Right renal cortex interstitium (tissue), 3 donors: ENCODE measurements at regions not wholly inside any gene's neighbourhood (a gene's known extent, or its start where the extent isn't known, plus 50 kb on each side); places are given as distances from the start of the nearest gene placed in this dataset.
"Not testable (repeated sequence)": the region's sequence is repeated elsewhere in the genome, so short reads cannot be mapped to it uniquely, and the experiment has no call there.

Experiments used
- DNase-seq, 3 donors: peaks; one replicate each; pipeline ENCODE4 v3.0.0-alpha.2; 2013; ENCODE audit warnings: low read depth in 3 of 3, low spot score in 2 of 3

DNA sequence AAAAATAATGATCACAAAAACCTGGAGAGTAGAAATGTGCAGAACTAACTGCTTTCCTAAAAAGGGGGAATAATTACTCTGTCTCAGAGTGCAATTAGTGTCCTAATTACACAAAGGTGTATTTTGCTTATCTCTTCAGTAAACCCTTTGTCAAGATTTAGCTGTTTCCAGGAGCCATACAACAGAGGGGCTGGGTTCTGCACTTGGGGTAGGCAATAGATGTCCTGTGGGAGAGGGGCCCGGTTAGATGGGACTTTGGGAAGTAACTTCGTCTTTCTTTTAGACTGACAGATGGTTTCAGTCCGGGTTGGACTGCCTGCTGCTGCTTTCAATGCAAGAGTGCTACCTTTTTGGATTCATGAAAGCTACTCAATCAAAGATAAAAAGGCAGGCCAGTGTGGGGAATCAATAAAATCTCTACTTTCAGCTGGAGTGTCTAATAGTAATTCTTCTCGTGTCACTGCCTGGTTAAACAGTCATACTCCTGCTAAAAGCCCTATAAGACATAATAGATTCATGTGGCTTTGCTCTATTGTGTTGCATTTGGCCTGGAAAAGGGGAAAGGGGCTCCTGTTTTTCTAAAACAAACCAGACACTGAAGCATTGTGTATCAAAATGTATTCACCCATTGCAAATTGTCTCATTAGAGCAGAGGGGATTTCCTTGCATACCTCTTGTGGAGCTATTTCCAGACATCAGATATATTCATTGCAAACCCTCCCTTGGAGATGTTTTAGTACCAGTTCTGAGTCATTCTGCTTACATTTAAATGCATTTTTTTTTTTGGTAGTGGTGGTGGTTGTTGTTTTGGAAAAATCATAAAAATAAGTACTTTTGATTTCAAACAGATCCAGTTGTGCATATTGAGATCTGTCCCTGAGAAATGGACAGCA is 83.3 kb upstream of the PCDH8 start:
- DNase-seq: no peak

DNA sequence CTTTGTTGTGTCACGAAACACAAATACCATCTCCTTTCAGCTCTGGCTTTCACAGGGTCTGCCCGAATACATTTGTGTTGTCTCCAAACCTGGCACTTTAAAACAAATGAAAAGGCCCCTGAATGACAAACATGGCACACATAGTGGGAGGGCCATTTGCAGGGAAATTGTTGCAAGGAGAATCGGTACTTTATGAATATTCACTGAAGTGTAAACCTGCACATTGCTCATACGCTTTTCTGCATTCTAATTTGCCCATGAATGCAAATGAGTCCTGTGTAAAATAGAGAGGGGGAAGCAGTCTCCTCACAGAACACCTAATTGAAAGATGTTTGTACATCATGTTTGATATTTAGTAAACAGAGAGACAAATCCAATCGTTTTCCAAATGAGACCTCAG is 82.7 kb upstream of the PCDH8 start:
- DNase-seq: no peak

DNA sequence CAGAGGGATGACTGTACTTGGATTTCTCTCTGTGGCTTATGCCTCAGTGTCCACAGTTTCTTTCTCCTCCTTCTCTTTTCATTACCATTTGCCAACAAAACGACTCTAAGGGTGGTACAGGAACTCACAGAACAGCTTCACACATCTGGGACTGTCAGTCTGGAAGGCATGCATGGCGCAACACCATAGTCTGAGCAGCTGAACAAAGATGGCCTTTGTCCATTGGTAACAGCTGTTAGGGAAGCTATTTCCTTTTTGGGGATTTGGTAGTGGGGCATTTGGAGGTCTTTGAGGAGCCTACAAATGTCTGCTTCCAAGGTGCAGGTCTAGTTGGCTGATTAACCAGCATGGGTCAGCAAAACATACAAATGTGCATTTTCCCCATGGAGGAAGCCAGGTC is 81.4 kb upstream of the PCDH8 start:
- no peak for DNase-seq

DNA sequence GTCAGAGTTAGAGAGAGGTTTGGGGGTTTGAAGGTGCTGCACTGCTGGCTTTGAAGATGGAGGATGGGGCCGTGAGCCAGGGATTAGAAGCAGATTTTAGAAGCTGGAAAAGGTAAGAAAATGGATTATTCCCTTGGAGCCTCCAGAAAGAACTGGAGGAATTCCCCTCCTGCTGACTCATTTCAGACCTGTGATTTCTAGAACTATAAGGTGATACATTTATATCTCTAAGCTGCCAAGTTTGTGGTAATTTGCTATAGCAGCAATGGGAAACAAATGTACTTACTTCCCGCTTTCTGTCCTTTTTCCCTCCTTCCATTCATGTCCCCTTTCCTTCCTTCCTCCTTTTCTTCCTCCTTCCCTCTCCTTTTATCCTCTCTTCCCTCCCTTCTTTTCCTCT is 78.5 kb upstream of the PCDH8 start:
- no peak for DNase-seq

DNA sequence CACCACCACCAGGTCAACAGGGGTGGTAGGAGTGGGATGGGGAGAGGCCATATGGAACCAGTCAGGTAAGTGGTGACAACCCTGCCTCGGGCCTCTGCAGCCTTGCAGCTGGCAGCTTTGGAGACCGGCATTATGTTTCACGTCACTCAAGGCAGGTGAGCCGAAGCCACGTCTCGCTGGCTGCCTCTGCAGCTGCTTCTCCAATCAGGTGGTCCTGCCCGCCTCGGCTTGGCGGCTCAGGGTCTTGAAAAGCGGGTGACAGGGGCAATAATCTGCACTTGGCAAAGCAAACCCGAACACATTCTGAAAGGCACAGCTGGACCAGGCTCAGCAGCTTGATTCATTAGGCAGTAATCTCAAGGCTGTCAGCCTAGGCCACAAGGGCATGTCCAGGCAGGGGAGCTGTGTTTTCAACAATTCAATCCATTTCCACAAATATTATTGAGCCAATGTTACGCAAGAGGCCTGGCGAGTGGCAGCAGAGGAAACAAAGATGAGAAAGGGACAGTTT is 77.4 kb upstream of the PCDH8 start:
- DNase-seq: peak in 2 of 3 donors; percentile 3 to 16

DNA sequence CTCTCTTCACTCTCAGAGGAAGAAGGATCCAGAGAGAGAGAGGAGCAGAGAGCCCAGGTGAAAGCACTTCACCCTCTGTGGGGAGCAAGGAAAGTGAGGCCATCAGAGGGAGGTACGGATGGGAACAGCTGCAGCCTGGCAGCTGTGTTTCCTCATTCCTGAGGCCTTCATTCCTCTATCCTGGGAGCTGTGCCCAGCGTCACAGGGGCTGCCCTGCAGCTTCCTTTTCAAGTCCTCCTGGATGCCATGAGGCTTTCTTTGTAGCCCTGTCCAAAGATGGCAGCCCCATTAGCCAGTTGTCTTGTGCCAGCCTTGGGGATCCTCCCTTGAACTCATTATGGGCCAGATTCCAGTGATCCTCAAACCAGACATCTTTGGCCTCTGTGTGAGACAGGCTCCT is 76.8 kb upstream of the PCDH8 start:
- no peak for DNase-seq

DNA sequence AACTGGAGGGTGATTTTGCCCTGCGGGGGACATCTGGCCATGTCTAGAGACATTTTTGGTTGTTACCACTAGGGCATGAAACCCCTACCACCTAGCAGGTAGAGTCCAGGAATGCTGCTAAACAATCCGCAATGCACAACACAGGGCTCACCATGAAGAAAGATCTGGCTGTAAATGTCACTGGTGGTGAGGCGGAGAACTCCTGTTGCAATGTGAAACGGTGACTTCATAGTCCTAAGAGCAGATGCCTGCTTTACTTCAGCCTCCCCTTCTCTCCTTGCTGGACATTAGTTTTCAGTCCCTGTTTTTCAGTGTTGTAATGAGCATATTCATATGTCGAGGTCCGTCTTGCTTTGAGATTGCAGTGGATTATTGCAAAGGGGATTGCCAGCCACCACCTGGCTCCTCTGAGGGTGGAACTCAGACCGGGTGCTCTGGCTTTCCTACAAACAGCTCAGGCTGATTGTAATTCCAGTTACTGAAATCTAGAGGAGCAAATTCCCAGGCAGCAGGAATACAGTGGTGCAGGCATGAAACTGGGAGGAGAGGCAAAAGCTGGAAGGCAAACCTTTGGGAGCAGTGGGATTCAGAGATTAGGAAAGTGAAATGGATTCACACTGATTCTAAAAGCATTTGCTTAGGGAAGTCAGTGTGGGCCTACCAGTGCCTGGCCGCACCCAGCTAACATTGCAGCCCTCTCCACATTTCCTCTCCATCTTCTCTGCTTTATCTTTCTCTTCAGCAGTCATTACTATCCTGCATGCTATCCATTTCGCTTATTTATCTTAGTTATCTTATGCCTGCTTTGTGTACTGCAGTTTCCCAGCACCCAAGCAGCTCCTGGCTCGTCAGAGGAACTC is 76.1 kb upstream of the PCDH8 start:
- DNase-seq: no peak

DNA sequence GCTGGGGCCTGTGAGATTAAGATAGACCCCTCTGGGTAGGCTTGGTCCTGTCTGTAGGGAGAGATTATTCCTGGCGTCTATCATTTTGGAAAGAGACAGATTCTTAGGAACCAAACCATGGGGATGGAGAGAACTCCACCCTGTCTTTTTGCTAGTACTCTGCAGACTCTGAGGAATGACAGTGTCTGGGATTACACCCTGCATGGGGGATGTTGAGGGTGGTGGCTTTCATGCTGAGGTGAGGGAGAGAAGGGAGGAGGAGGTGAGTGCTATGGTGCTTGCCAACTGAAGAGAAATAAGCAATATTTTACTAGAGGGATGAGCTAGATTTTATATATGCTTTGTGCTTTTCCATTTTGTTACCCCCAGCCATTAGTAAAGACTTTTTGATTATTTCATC is 74.5 kb upstream of the PCDH8 start:
- no peak for DNase-seq

DNA sequence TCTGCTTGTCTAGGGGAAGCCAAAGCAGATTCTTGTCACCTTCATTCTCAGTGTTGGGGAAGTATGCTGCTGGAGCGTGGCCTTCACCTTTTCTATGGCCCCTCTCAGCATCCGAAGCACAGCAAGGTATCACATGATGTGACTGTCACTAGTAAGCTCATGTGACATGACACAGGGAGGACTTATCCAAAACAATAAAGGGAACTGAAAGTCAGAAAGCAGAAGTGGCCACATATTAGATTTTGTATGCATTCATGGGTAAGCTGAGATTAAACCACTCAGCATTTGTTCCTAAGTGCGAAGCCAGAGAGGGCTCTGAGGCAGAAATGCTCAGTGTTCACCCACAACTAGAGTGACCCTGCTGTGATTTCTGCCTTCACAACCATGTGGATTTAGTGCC is 72.8 kb upstream of the PCDH8 start:
- no peak for DNase-seq

DNA sequence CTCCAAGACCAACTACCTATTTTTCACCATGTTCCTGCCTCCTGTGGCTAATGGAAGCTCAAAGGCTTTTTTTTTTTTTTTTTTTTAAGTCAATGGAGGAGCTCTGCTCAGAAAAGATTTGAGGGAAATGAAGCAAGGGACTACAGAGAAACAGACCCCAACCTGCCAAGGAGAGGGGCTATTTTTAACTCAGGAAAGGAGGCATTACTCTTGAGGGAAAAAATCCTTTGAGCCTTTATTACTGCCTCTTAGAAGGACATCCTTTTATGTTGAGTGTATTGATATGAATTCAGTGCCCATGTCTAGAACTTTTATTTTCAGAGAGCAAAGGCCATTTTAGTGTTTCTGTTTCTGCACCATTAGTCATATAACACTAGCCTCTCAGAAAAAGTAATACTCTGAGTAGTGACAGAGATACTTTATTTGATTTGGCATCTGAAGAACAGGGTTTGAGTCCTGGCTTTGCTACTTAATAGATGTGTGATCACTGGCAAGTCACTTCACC is 68.1 kb upstream of the PCDH8 start:
- DNase-seq: no peak

DNA sequence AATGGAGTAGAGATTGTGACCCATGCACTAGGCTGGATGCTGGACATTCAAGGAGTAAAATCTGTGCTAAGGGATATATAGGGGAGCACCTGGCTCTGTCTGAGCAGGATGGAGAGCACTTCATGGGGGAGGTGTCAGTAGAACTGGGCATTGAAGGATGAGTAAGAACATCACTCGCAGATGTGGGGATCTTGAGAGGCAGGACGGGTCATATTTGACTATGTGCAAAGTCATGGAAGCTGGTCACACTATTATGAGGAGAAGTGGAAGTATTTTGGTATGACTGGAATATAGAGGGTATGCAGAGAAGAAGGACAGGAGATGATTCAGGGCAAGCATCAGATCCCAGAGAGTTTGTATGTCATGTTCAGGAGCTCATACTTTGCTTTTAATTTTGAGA is 62.9 kb upstream of the PCDH8 start:
- no peak for DNase-seq

DNA sequence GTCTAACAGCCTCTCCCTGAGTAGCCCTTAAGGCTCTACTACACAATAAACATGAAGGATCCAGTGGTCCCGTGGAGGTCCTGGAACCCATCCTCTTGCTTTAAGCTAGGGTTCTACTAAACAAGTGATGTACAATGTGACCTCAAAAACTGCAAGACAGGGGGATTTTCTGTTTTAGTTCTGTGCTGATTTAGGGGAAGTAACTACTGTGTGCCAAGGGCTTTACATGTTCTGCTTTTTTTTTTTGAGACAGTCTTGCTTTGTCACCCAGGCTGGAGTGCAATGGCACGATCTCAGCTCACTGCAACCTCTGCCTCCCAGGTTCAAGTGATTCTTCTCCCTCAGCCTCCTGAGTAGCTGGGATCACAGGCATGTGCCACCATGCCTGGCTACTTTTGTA is 61.9 kb upstream of the PCDH8 start:
- not testable (repeated sequence) for DNase-seq

DNA sequence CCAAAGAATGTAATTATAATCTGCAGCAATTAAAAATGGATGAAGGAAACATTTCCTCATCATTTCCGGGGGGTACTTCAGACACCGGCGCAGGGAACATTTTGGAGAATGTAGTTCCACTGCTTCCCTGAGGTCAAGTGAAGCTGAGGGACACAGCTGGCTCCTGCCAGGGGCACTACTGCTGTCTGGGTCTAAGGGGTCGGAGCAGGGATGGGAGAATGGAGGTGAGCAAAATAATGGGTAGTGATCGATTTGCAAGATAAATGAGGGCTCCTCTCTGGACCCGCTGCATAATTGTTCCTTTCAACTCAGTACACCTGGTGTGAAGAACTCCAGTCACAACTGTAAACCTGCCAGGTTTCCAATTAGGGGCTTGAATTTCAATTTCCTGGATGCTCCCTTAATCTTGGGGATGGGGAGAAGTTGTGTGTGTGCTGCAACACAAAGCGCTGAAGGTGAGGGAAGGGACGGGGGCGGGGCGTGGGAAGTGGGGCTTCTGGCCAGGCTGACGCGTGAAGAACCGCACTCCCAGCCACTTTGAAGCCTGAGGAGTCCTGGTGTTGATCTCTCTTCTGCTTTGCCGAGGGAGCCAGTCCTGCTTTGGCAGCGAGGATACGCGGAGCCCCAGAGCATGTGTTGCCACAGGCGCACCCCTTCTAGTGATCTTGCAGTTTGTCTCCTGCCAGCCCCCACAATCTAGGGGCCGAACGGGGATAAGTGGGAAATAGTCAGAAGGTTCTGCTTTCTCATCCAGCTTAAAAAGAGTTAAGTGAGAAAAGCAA is 57.9 kb upstream of the PCDH8 start:
- no peak for DNase-seq

DNA sequence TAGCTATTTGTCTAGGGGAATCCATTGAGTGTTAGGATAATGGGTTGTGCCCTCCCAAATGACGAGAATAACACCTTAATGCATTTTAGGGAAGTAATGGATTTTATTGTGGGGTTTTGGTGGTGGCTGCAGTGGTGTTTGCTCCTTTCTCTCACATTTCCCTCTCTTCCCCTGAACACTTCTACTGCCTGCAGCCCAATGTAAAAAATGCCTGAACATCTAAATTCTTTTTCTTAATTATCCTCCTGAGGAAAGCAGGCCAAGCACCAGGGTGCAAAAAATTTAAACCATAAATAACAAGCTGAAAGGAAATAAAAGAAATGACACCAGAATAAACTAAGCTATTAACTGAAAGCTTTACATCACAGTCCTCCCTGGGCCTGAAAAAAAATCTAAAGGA is 57.3 kb upstream of the PCDH8 start:
- no peak for DNase-seq

DNA sequence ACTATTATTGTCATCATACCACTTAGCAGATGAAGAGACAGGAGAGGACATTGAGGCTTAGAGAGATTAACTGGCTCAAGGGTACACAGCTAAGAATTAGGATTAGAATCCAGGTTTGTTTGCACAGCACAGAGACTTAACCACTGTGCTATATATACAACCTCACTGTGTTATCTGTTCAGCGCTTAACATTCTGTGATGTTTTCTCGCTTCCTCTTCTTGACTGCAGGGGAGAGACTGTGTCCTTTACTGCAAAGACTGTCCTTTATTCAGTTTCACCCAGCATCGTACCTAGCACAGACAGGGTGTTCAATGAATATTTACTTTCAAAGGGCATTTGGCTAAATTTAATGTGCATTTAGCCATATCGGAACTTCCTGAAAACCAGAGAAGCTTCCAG is 54.9 kb upstream of the PCDH8 start:
- DNase-seq: no peak

DNA sequence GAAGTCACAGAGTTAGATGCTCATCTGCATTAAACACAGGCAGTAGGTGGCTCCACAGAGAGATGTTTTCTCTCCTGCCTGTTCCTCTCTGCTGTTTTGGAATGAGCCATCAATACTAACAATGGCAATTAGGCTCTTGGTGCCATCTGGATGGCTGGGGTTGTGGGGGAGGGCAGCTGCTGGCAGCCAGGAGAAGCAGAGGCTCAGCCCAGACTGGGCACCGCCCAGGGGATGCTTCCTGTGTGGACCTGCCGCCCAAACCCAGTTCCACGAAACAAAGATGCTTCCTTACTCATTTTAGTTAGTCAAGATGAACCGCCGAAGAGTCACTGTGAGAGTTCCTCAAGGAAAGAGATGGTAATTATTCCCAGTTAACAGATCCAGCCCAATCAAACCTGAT is 50.8 kb upstream of the PCDH8 start:
- no peak for DNase-seq
